BJ (cell line): ENCODE measurements at regions not wholly inside any gene's neighbourhood (a gene's known extent, or its start where the extent isn't known, plus 50 kb on each side); places are given as distances from the start of the nearest gene placed in this dataset.

Source experiments
- CTCF ChIA-PET: fragments of 350-600 bp; formaldehyde crosslinking; extraction: SDS; loops from one replicate; lab custom pipeline; 2021; ENCODE audit warnings: antibody characterized with exemption, inconsistent platforms; lab: Yijun Ruan, JAX
- POLR2A ChIA-PET: fragments of 300-600 bp; sonication (Branson Sonifier 250); formaldehyde crosslinking; extraction: SDS; loops from one replicate; lab custom pipeline; 2021; ENCODE audit warnings: antibody characterized with exemption; lab: Charles Lee
- DNase-seq: peaks from one replicate; pipeline ENCODE4 v3.0.0-alpha.2; 2011; ENCODE audit warnings: low read depth
- H3K27me3 ChIP-seq: 2 replicates; pipeline ENCODE4 v1.6.0; 2011; ENCODE audit warnings: low read length; ENCODE audit not compliant: control insufficient read depth, insufficient read depth
- H3K36me3 ChIP-seq: 2 replicates; pipeline ENCODE4 v1.5.1; 2011; ENCODE audit warnings: low read length; ENCODE audit not compliant: control insufficient read depth, insufficient read depth
- H3K4me3 ChIP-seq: 2 replicates; pipeline ENCODE4 v1.5.1; 2011; ENCODE audit warnings: low read depth, mild to moderate bottlenecking, control low read depth, low read length
- CTCF ChIP-seq: IDR thresholded peaks from 2 replicates; pipeline ENCODE4 v1.5.1; 2011; ENCODE audit warnings: low read depth, mild to moderate bottlenecking, control low read depth, inconsistent platforms, low read length, moderate library complexity; ENCODE audit not compliant: insufficient read depth

DNA sequence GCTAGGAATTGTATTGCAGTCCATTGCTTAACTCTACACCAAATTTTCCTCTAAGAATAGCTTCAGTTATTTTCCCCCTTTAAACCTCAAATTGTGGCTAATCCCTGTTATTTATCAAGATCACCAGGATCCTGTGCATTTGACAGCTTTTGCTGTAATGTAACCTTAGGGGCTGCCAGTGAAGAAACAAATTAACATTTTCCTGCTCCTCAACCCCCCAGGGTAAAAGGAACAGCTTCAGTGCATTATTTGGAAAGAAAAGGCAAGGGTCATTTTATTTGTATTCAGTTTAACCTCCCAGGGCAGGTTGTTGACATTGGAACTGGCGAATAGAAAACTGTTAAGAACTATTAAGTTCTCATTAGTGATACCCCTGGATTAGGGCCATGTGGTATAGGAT lies 57.0 kb downstream of the PCDH20 start:
- H3K27me3 ChIP-seq, result no peaks in the 10 kb centered on the region
- POLR2A ChIA-PET, result no interaction called here
- no peak overlapping the region for H3K4me3 ChIP-seq
- DNase-seq, result no peak
- CTCF ChIA-PET, result no interaction called here
- H3K36me3 ChIP-seq, result no peaks in the 10 kb centered on the region
- no peak for TF ChIP-seq CTCF

DNA sequence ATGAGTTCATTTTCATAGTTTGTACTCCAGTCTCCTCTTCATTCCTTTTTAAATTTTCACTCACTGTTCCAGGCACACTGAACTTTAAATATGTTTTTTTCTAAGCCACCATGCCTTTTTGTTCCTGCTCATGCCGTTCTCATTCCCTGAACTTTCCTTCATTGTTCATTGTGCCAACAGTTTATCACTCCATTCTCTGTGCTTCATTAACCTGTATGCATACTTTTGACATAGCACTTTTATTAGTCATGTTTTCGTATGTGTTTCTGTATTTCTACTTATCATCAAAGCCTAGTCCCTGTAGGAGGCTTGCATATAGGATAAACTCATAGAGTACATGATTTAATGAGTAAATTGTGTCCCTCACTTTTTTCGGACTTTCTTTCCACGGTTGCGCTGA lies 65.3 kb downstream of the PCDH20 start:
- Histone ChIP-seq H3K27me3 (no peaks in the 10 kb centered on the region), H3K4me3 (no peak overlapping the region), H3K36me3 (no peaks in the 10 kb centered on the region)
- ChIA-PET POLR2A (no interaction called here), CTCF (no interaction called here)
- TF ChIP-seq CTCF, result no peak
- DNase-seq, result no peak

DNA sequence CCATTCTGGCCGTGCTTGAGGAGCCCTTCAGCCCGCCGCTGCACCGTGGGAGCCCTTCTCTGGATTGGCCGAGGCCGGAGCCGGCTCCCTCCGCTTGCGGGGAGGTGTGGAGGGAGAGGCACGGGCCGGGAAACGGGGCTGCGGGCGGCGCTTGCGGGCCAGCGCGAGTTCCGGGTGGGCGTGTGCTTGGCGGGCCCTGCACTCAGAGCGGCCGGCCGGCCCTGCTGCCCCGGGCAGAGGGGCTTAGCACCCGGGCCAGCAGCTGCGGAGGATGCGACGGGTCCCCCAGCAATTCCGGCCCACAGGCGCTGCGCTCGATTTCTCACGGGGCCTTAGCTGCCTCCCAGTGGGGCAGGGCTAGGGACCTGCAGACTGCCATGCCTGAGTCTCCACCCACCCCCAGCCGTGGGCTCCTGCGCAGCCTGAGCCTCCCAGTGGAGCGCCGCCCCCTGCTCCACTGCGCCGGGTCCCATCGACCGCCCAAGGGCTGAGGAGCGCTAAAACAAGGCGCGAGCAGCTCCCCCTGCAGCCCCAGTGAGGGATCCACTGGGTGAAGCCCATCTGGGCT lies 76.5 kb downstream of the PCDH20 start:
- TF ChIP-seq CTCF, result no peak
- ChIA-PET CTCF (no interaction called here), POLR2A (no interaction called here)
- DNase-seq, result no peak
- no peak overlapping the region for H3K4me3 ChIP-seq
- no peaks in the 10 kb centered on the region for H3K27me3 ChIP-seq
- H3K36me3 ChIP-seq, result no peaks in the 10 kb centered on the region

DNA sequence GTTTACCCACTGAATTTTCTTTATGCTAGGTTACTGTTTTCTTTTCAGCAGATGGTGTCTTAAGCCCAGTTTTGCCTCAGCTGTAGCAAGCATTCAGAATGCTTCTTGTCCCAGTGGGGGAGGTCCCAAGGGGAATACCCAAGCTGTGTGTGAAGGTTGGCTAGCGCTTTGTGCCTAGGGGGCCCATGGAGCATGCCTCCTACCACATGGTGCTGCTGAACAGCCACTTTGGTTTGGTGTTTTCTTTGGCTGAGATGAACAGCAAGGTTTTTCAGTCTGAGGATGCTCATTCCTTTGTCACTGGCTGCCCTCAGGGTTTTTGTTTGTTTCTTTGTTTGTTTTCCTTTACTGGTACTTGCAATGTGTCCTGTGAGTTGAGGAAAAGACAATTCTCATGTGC lies 99.0 kb downstream of the PCDH20 start:
- ChIA-PET CTCF (no interaction called here), POLR2A (no interaction called here)
- Histone ChIP-seq H3K27me3 (no peaks in the 10 kb centered on the region), H3K4me3 (no peak overlapping the region), H3K36me3 (no peaks in the 10 kb centered on the region)
- TF ChIP-seq CTCF, result no peak
- no peak for DNase-seq

GRCh38 chr13:61294467-61295191 lies 121.0 kb downstream of the PCDH20 start:
- no peak for DNase-seq
- Histone ChIP-seq H3K27me3 (no peaks in the 10 kb centered on the region), H3K36me3 (no peaks in the 10 kb centered on the region), H3K4me3 (no peak overlapping the region)
- no peak for TF ChIP-seq CTCF
- ChIA-PET CTCF (no interaction called here), POLR2A (no interaction called here)
